Endothelial cell (in vitro differentiated cells): ENCODE measurements at regions not wholly inside any gene's neighbourhood (a gene's known extent, or its start where the extent isn't known, plus 50 kb on each side); places are given as distances from the start of the nearest gene placed in this dataset.

Source experiments
- DNase-seq: peaks from one replicate; pipeline ENCODE4 v3.0.0; 2021; ENCODE audit warnings: low spot score
- H3K27ac Mint-ChIP-seq: one replicate; pipeline ENCODE4 v1.8.0; 2021; ENCODE audit warnings: mixed read lengths, inconsistent platforms; ENCODE audit not compliant: unreplicated experiment
- H3K27me3 Mint-ChIP-seq: one replicate; pipeline ENCODE4 v1.8.0; 2021; ENCODE audit warnings: mild to moderate bottlenecking, moderate library complexity, mixed read lengths, inconsistent platforms; ENCODE audit not compliant: unreplicated experiment
- H3K36me3 Mint-ChIP-seq: one replicate; pipeline ENCODE4 v1.8.0; 2021; ENCODE audit warnings: mild to moderate bottlenecking, low read depth, mixed read lengths, inconsistent platforms; ENCODE audit not compliant: unreplicated experiment
- H3K4me1 Mint-ChIP-seq: one replicate; pipeline ENCODE4 v1.8.0; 2021; ENCODE audit warnings: mild to moderate bottlenecking, mixed read lengths, inconsistent platforms; ENCODE audit not compliant: unreplicated experiment
- H3K4me3 Mint-ChIP-seq: one replicate; pipeline ENCODE4 v1.8.0; 2021; ENCODE audit warnings: mild to moderate bottlenecking, mixed read lengths, inconsistent platforms; ENCODE audit not compliant: unreplicated experiment
- H3K9me3 Mint-ChIP-seq: one replicate; pipeline ENCODE4 v1.8.0; 2021; ENCODE audit warnings: mixed read lengths, inconsistent platforms; ENCODE audit not compliant: unreplicated experiment
- TF ChIP-seq, protein P1 (sequence below): fragments of 200-600 bp; sonication (generic); IDR thresholded peaks from one replicate; pipeline ENCODE4 v1.5.0; 2021; ENCODE audit warnings: antibody characterized with exemption; ENCODE audit not compliant: unreplicated experiment

DNA sequence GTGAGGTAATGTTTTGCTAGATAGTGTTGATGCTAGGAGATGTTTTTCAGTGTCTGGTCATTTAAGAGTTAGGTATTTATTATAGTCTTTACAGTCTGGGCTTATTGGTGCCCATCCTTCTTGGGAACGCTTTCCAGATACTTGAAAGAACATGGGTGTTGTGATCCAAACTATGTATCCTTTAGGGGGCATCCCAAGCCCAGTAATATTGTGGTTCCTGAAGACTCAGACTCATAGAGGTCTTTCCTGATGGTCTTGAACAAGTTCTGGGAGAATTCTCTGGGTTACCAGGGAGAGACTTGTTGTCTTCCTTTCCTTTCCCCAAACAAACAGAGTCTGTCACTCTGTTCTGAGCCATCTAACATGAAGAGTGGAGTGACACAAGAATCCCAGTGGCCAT lies 99.7 kb upstream of the LRRC3B start:
- Mint-ChIP-seq H3K36me3 (no peaks in the 10 kb centered on the region), H3K9me3 (peaks cover 6% of the 10 kb centered on the region), H3K4me1 (no peaks in the 10 kb centered on the region), H3K27me3 (no peaks in the 10 kb centered on the region), H3K27ac (no peak overlapping the region), H3K4me3 (no peak overlapping the region)
- TF ChIP-seq, protein P1, sequence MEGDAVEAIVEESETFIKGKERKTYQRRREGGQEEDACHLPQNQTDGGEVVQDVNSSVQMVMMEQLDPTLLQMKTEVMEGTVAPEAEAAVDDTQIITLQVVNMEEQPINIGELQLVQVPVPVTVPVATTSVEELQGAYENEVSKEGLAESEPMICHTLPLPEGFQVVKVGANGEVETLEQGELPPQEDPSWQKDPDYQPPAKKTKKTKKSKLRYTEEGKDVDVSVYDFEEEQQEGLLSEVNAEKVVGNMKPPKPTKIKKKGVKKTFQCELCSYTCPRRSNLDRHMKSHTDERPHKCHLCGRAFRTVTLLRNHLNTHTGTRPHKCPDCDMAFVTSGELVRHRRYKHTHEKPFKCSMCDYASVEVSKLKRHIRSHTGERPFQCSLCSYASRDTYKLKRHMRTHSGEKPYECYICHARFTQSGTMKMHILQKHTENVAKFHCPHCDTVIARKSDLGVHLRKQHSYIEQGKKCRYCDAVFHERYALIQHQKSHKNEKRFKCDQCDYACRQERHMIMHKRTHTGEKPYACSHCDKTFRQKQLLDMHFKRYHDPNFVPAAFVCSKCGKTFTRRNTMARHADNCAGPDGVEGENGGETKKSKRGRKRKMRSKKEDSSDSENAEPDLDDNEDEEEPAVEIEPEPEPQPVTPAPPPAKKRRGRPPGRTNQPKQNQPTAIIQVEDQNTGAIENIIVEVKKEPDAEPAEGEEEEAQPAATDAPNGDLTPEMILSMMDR, result no peak
- DNase-seq, result no peak

DNA sequence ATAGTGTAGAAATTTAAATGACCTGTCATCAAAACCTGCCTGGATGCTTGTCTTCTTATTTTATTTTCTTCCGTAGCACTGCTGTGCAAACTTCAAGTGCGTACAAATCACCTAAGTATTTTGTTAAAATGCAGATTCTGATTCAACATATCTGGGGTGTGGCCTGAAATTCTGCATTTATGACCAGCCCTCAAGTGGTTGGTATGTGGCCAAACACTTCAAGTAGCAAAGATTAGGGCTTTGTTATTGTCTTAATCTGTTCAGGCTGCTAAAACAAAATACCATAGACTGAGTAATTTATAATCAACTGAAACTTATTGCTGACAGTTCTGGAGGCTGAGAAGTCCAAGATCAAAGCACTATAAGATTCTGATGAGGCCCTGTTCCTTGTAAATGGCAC lies 97.6 kb upstream of the LRRC3B start:
- H3K9me3 Mint-ChIP-seq, result no peaks in the 10 kb centered on the region
- no peaks in the 10 kb centered on the region for H3K4me1 Mint-ChIP-seq
- TF ChIP-seq, protein P1, result no peak
- H3K4me3 Mint-ChIP-seq, result no peak overlapping the region
- DNase-seq, result no peak
- H3K27me3 Mint-ChIP-seq, result no peaks in the 10 kb centered on the region
- no peak overlapping the region for H3K27ac Mint-ChIP-seq
- no peaks in the 10 kb centered on the region for H3K36me3 Mint-ChIP-seq

- no peaks in the 10 kb centered on the region for H3K4me1 Mint-ChIP-seq
- H3K4me3 Mint-ChIP-seq, result no peak overlapping the region
- TF ChIP-seq, protein P1, result no peak
- H3K9me3 Mint-ChIP-seq, result no peaks in the 10 kb centered on the region
- no peaks in the 10 kb centered on the region for H3K36me3 Mint-ChIP-seq
- H3K27me3 Mint-ChIP-seq, result peaks cover 3% of the 10 kb centered on the region
- no peak for DNase-seq
- H3K27ac Mint-ChIP-seq, result no peak overlapping the region
Measured at GRCh38 chr3:26535151-26535550, 87.4 kb upstream of the LRRC3B start.

DNA sequence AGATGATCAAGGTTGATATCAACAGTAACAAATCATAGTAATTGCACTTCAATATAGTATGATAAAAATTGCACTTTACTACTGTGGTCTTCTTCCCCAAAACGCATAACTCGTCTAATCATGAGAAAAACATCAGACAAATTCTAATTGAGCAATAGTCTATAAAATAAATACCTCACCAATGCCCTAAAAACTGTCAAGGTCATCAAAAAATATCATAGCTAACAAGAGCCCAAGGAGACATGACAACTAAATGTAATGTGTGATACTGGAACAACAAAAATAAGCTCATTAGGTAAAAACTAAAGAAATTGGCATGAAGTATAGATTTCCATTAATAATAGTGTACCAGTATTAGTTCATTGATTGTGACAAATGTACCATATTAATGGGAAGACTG lies 85.6 kb upstream of the LRRC3B start:
- Mint-ChIP-seq H3K4me1 (no peaks in the 10 kb centered on the region), H3K36me3 (no peaks in the 10 kb centered on the region), H3K4me3 (no peak overlapping the region), H3K9me3 (no peaks in the 10 kb centered on the region), H3K27me3 (no peaks in the 10 kb centered on the region), H3K27ac (no peak overlapping the region)
- TF ChIP-seq, protein P1, result no peak
- no peak for DNase-seq

DNA sequence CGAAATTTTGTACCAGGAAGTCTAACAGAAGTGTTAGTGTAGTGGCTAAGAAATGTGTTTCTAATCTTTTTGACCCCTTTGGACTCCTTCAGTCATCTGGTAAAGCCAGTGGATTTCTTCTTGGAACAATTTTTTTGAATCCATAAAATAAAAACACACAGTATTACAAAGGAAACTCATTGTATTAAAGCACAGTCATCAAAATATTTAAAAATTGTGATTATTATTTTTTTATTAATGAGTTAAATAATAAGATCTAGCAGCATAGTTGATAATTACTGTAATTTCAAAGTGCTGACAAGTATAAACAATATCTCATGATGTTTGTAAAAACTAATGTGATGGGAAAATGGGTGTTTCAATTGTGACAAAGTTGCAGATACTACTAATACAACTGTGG lies 72.2 kb upstream of the LRRC3B start:
- H3K4me1 Mint-ChIP-seq, result no peaks in the 10 kb centered on the region
- no peaks in the 10 kb centered on the region for H3K27me3 Mint-ChIP-seq
- H3K36me3 Mint-ChIP-seq, result no peaks in the 10 kb centered on the region
- no peak overlapping the region for H3K4me3 Mint-ChIP-seq
- TF ChIP-seq, protein P1, result no peak
- no peaks in the 10 kb centered on the region for H3K9me3 Mint-ChIP-seq
- no peak overlapping the region for H3K27ac Mint-ChIP-seq
- DNase-seq, result no peak
